ENCODE measurements at regions not wholly inside any gene's neighbourhood (a gene's known extent, or its start where the extent isn't known, plus 50 kb on each side); places are given as distances from the start of the nearest gene placed in this dataset.

- TF ChIP-seq TARDBP (IDR thresholded peaks at IDR 0.05) (no peak), FOXK2 (IDR thresholded peaks at IDR 0.05) (no peak), BHLHE40 (IDR thresholded peaks at IDR 0.05; ENCODE audit: borderline replicate concordance) (no peak), L3MBTL2 (conservative IDR thresholded peaks at IDR 0.05) (no peak), ZNF384 (IDR thresholded peaks at IDR 0.05) (no peak), SP1 (IDR thresholded peaks at IDR 0.05) (no peak), CTBP1 (IDR thresholded peaks at IDR 0.05; ENCODE audit: borderline replicate concordance) (no peak), ARNT (IDR thresholded peaks at IDR 0.05) (no peak), SUZ12 (IDR thresholded peaks at IDR 0.05) (no peak), FOXA1 (IDR thresholded peaks at IDR 0.05) (no peak), HDGF (IDR thresholded peaks at IDR 0.05; ENCODE audit: borderline replicate concordance) (no peak), NFRKB (IDR thresholded peaks at IDR 0.05) (no peak), ELF4 (IDR thresholded peaks at IDR 0.05) (no peak), LEF1 (IDR thresholded peaks at IDR 0.05; ENCODE audit: borderline replicate concordance) (no peak), FOXM1 (IDR thresholded peaks at IDR 0.05; ENCODE audit: borderline replicate concordance) (no peak)
- TF ChIP-seq, protein P1, sequence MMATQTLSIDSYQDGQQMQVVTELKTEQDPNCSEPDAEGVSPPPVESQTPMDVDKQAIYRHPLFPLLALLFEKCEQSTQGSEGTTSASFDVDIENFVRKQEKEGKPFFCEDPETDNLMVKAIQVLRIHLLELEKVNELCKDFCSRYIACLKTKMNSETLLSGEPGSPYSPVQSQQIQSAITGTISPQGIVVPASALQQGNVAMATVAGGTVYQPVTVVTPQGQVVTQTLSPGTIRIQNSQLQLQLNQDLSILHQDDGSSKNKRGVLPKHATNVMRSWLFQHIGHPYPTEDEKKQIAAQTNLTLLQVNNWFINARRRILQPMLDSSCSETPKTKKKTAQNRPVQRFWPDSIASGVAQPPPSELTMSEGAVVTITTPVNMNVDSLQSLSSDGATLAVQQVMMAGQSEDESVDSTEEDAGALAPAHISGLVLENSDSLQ (IDR thresholded peaks at IDR 0.05), result no peak
- ChIA-PET CTCF (no interaction called here), POLR2A (no interaction called here)
- DNase-seq (ENCODE audit: extremely low spot score), result no peak
Observed at GRCh38 chr6:6407071-6407741, 86.7 kb upstream of the F13A1 start.

DNA sequence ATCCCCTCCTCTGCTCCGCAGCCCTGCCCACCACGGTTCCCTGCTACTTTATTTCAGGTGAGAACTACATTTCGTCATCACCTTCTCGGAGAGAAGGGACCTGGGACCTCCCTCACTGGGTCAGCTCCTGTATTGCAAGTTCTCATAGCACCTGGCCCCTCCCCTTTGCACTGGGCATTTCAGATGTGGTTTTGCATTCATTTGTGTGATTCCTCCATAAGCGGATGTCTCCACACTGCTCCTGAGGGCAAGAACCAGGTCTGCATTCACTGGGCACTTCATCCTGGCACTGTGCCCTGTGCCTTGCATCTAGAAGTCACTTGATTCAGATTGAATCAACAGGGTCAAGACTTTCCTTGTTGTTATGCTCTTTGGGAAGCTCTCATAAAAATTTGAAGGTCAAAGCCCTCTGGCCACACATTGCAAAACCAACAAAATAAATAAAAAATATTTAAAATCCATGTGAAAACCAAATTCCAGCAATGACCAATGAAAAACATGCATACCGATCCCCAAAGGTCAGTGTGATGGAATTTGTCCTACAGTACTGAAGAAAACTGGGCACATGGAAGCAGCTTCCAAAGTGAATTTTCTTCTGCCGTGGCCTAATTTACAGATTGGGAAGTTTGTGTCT, 89.1 kb upstream of the F13A1 start:
- DNase-seq (ENCODE audit: extremely low spot score), result no peak
- POLR2A ChIA-PET, result no interaction called here
- no peak for TF ChIP-seq FOXA1 (IDR thresholded peaks at IDR 0.05)
- TF ChIP-seq L3MBTL2 (conservative IDR thresholded peaks at IDR 0.05), result no peak
- no peak for TF ChIP-seq ARNT (IDR thresholded peaks at IDR 0.05)
- no peak for TF ChIP-seq SP1 (IDR thresholded peaks at IDR 0.05)
- TF ChIP-seq BHLHE40 (IDR thresholded peaks at IDR 0.05; ENCODE audit: borderline replicate concordance), result no peak
- no peak for TF ChIP-seq LEF1 (IDR thresholded peaks at IDR 0.05; ENCODE audit: borderline replicate concordance)
- TF ChIP-seq ELF4 (IDR thresholded peaks at IDR 0.05), result no peak
- TF ChIP-seq, protein P1 (IDR thresholded peaks at IDR 0.05), result no peak
- no peak for TF ChIP-seq CTBP1 (IDR thresholded peaks at IDR 0.05; ENCODE audit: borderline replicate concordance)
- CTCF ChIA-PET, result no interaction called here

DNA sequence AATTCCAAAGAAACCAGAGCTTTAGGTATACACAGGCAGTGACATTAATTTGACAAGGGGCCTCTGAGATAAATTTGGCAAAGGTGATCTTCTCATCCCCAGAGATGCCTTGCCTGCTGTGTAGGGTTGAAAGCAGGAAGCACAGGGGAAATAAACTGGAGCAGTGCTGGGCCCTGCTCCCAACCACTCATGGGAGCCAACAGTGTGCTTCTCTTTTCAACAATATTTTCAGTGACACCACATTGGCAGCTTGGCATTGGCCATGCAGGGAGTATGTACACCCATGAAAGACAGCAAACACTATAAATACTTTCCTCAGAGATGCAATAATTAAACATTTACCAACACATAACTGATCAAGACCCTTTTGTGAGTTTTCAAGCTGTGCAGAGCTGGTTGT, 90.7 kb upstream of the F13A1 start:
- POLR2A ChIA-PET, result no interaction called here
- CTCF ChIA-PET, result no interaction called here
- TF ChIP-seq FOXA1 (IDR thresholded peaks at IDR 0.05), result no peak
- TF ChIP-seq FOXK2 (IDR thresholded peaks at IDR 0.05), result no peak
- TF ChIP-seq ELF4 (IDR thresholded peaks at IDR 0.05), result no peak
- no peak for TF ChIP-seq NFRKB (IDR thresholded peaks at IDR 0.05)
- TF ChIP-seq SUZ12 (IDR thresholded peaks at IDR 0.05), result no peak
- TF ChIP-seq CTBP1 (IDR thresholded peaks at IDR 0.05; ENCODE audit: borderline replicate concordance), result no peak
- TF ChIP-seq ZNF384 (IDR thresholded peaks at IDR 0.05), result no peak
- TF ChIP-seq, protein P1 (IDR thresholded peaks at IDR 0.05), result no peak
- TF ChIP-seq SP1 (IDR thresholded peaks at IDR 0.05), result no peak
- no peak for TF ChIP-seq FOXM1 (IDR thresholded peaks at IDR 0.05; ENCODE audit: borderline replicate concordance)
- no peak for TF ChIP-seq L3MBTL2 (conservative IDR thresholded peaks at IDR 0.05)
- no peak for TF ChIP-seq BHLHE40 (IDR thresholded peaks at IDR 0.05; ENCODE audit: borderline replicate concordance)
- TF ChIP-seq TARDBP (IDR thresholded peaks at IDR 0.05), result no peak
- no peak for TF ChIP-seq ARNT (IDR thresholded peaks at IDR 0.05)
- TF ChIP-seq LEF1 (IDR thresholded peaks at IDR 0.05; ENCODE audit: borderline replicate concordance), result no peak
- TF ChIP-seq HDGF (IDR thresholded peaks at IDR 0.05; ENCODE audit: borderline replicate concordance), result no peak
- no peak for DNase-seq (ENCODE audit: extremely low spot score)

DNA sequence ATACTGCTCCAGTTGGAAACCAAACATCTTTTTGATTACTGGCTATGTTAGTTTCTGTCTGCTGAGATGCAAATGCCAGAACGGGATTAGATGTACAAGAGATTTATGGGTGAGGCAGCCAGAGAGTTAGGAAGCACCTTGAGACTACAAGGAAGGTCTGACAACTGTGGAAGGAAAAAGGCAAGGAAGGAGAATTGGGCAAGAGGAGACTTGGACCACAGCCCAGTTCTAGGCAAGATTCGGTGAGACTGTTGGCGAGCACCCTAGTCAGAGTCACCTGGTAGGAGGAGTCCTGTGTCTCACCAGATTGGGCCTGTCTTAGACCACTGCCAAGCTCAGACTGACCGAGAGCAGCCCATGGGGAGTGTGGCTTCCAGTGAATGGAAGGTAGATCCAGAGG, 91.8 kb upstream of the F13A1 start:
- CTCF ChIA-PET, result no interaction called here
- TF ChIP-seq HDGF (IDR thresholded peaks at IDR 0.05; ENCODE audit: borderline replicate concordance) (no peak), FOXA1 (IDR thresholded peaks at IDR 0.05) (no peak), NFRKB (IDR thresholded peaks at IDR 0.05) (no peak), FOXM1 (IDR thresholded peaks at IDR 0.05; ENCODE audit: borderline replicate concordance) (no peak), ARNT (IDR thresholded peaks at IDR 0.05) (no peak), L3MBTL2 (conservative IDR thresholded peaks at IDR 0.05) (no peak), TARDBP (IDR thresholded peaks at IDR 0.05) (no peak), ELF4 (IDR thresholded peaks at IDR 0.05) (no peak), CTBP1 (IDR thresholded peaks at IDR 0.05; ENCODE audit: borderline replicate concordance) (no peak), BHLHE40 (IDR thresholded peaks at IDR 0.05; ENCODE audit: borderline replicate concordance) (no peak), SP1 (IDR thresholded peaks at IDR 0.05) (no peak), LEF1 (IDR thresholded peaks at IDR 0.05; ENCODE audit: borderline replicate concordance) (no peak), SUZ12 (IDR thresholded peaks at IDR 0.05) (no peak), FOXK2 (IDR thresholded peaks at IDR 0.05) (no peak)
- POLR2A ChIA-PET, result no interaction called here
- DNase-seq (ENCODE audit: extremely low spot score), result no peak

- DNase-seq (ENCODE audit: extremely low spot score), result no peak
- no peak for TF ChIP-seq ZNF384 (IDR thresholded peaks at IDR 0.05)
- no peak for TF ChIP-seq ELF4 (IDR thresholded peaks at IDR 0.05)
- POLR2A ChIA-PET, result no interaction called here
- CTCF ChIA-PET, result no interaction called here
Observed at GRCh38 chr6:6412700-6413099, 92.2 kb upstream of the F13A1 start.

GRCh38 chr6:6414931-6415330, 94.5 kb upstream of the F13A1 start:
- TF ChIP-seq, protein P1 (IDR thresholded peaks at IDR 0.05), result no peak
- TF ChIP-seq TARDBP (IDR thresholded peaks at IDR 0.05) (no peak), SUZ12 (IDR thresholded peaks at IDR 0.05) (no peak), NFRKB (IDR thresholded peaks at IDR 0.05) (no peak), CTBP1 (IDR thresholded peaks at IDR 0.05; ENCODE audit: borderline replicate concordance) (no peak), ARNT (IDR thresholded peaks at IDR 0.05) (no peak), HDGF (IDR thresholded peaks at IDR 0.05; ENCODE audit: borderline replicate concordance) (no peak), SP1 (IDR thresholded peaks at IDR 0.05) (no peak), LEF1 (IDR thresholded peaks at IDR 0.05; ENCODE audit: borderline replicate concordance) (no peak), ELF4 (IDR thresholded peaks at IDR 0.05) (no peak), L3MBTL2 (conservative IDR thresholded peaks at IDR 0.05) (no peak)
- no peak for DNase-seq (ENCODE audit: extremely low spot score)
- POLR2A ChIA-PET, result no interaction called here
- CTCF ChIA-PET, result no interaction called here
